Mesendoderm (in vitro differentiated cells): ENCODE measurements at regions not wholly inside any gene's neighbourhood (a gene's known extent, or its start where the extent isn't known, plus 50 kb on each side); places are given as distances from the start of the nearest gene placed in this dataset.

Experiments used
- DNase-seq: peaks from one replicate; pipeline ENCODE4 v3.0.0; 2013
- H2AK5ac ChIP-seq: 2 replicates; pipeline ENCODE4 v1.6.1; 2013; ENCODE audit warnings: low read length, inconsistent platforms
- H2BK120ac ChIP-seq: 2 replicates; pipeline ENCODE4 v1.6.1; 2013; ENCODE audit warnings: low read depth, mild to moderate bottlenecking, low read length, moderate library complexity, mixed read lengths
- H2BK15ac ChIP-seq: replicated peaks from 2 replicates; pipeline ENCODE4 v1.6.1; 2013; ENCODE audit warnings: low read depth, mild to moderate bottlenecking, moderate library complexity
- H2BK5ac ChIP-seq: 2 replicates; pipeline ENCODE4 v1.6.1; 2013; ENCODE audit warnings: low read length, inconsistent platforms
- H3K18ac ChIP-seq: 2 replicates; pipeline ENCODE4 v1.6.1; 2013; ENCODE audit warnings: mild to moderate bottlenecking, low read length, mixed read lengths
- H3K23ac ChIP-seq: one replicate; pipeline ENCODE4 v1.6.1; 2013; ENCODE audit warnings: low read length
- H3K27ac ChIP-seq: 2 replicates; pipeline ENCODE4 v1.5.1; 2013; ENCODE audit warnings: low read depth, mild to moderate bottlenecking, inconsistent platforms, low read length, moderate library complexity
- H3K27me3 ChIP-seq: 2 replicates; pipeline ENCODE4 v1.6.1; 2013; ENCODE audit warnings: low read length, control low read depth, mild to moderate bottlenecking, inconsistent platforms; ENCODE audit not compliant: insufficient read depth, poor library complexity
- H3K36me3 ChIP-seq: 2 replicates; pipeline ENCODE4 v1.6.1; 2013; ENCODE audit warnings: low read length, inconsistent platforms; ENCODE audit not compliant: control insufficient read depth, insufficient read depth
- H3K4ac ChIP-seq: one replicate; pipeline ENCODE4 v1.6.1; 2013; ENCODE audit warnings: low read depth, mild to moderate bottlenecking, low read length, moderate library complexity
- H3K4me1 ChIP-seq: 2 replicates; pipeline ENCODE4 v1.6.1; 2013; ENCODE audit warnings: low read depth, low read length, inconsistent platforms; ENCODE audit not compliant: control insufficient read depth
- H3K4me2 ChIP-seq: 2 replicates; pipeline ENCODE4 v1.6.1; 2013; ENCODE audit warnings: low read length
- H3K4me3 ChIP-seq: 2 replicates; pipeline ENCODE4 v1.5.1; 2013; ENCODE audit warnings: mild to moderate bottlenecking, low read length
- H3K56ac ChIP-seq: one replicate; pipeline ENCODE4 v1.6.1; 2013; ENCODE audit warnings: low read length
- H3K79me1 ChIP-seq: 2 replicates; pipeline ENCODE4 v1.6.1; 2013; ENCODE audit warnings: low read length, inconsistent platforms
- H3K79me2 ChIP-seq: 2 replicates; pipeline ENCODE4 v1.6.1; 2013; ENCODE audit warnings: mild to moderate bottlenecking, low read length; ENCODE audit not compliant: control insufficient read depth, insufficient read depth
- H3K9ac ChIP-seq: 2 replicates; pipeline ENCODE4 v1.6.1; 2013; ENCODE audit warnings: low read length, inconsistent platforms
- H4K5ac ChIP-seq: one replicate; pipeline ENCODE4 v1.6.1; 2013; ENCODE audit warnings: low read length
- H4K8ac ChIP-seq: one replicate; pipeline ENCODE4 v1.6.1; 2013; ENCODE audit warnings: low read depth, mild to moderate bottlenecking, control low read depth, low read length, moderate library complexity
- WGBS: extraction: QIAGEN DNeasy Blood & Tissue Kit; methylation state at CpG from one replicate; pipeline ENCODE4 v1.1.7; 2013; ENCODE audit warnings: low lambda C conversion rate, missing lambda C conversion rate; ENCODE audit not compliant: insufficient coverage; ENCODE audit errors: extremely low coverage; 5-methylcytosine and 5-hydroxymethylcytosine counted together

DNA sequence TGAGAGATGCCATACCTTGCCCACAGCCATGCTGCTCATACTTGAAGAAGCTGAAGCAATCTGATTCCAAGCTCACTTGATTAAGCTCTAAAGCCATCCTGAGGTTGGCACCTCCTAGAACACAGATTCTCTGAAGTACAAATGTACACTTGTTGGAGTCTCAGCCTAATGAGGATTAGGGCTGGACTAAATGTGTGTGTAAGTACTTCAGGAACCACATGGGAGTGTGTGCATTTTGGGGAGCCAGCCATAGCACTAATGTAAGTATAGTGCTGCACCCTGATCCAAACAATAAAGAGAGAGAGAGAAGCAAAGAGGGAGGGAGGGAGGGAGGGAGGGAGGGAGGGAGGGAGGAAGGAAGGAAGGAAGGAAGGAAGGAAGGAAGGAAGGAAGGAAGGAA lies 458.6 kb downstream of the MAFB start:
- no peak overlapping the region for H2AK5ac ChIP-seq
- H2BK120ac ChIP-seq = no peak overlapping the region
- no peak overlapping the region for H3K18ac ChIP-seq
- H3K9ac ChIP-seq = no peak overlapping the region
- no peaks in the 10 kb centered on the region for H3K36me3 ChIP-seq
- H3K79me1 ChIP-seq = no peaks in the 10 kb centered on the region
- no peak for DNase-seq
- H3K23ac ChIP-seq = no peak overlapping the region
- H4K5ac ChIP-seq = no peak overlapping the region
- H3K79me2 ChIP-seq = no peaks in the 10 kb centered on the region
- no peak overlapping the region for H2BK5ac ChIP-seq
- H2BK15ac ChIP-seq = no peak overlapping the region
- no peaks in the 10 kb centered on the region for H3K27me3 ChIP-seq
- no peak overlapping the region for H3K27ac ChIP-seq
- H3K4me1 ChIP-seq = no peaks in the 10 kb centered on the region
- H3K4ac ChIP-seq = no peak overlapping the region
- no peak overlapping the region for H3K4me3 ChIP-seq
- H3K4me2 ChIP-seq = no peak overlapping the region
- no peak overlapping the region for H4K8ac ChIP-seq
- no peak overlapping the region for H3K56ac ChIP-seq

DNA sequence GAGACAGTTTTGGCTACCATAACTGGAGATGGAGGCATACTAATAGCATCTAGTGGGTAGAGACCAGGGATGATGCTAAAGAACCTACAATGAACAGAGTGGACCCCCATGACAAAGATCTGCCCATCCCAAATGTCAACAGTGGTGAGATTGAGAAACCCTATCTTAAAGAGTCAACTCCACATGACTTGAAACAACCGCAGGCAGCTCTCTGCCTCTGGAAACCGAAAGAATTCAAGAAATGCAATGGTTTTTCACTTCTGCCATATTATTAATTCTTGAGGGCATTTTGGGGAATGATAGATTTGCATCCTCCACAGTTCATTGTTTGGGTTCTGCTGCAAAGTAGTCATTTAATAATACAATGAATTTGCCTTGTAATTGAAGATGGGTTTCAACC lies 463.4 kb downstream of the MAFB start:
- no CpG with 5 or more reads among the region's 2 CpGs for WGBS
- Histone ChIP-seq H3K79me1 (no peaks in the 10 kb centered on the region), H3K27ac (no peak overlapping the region), H4K8ac (no peak overlapping the region), H2BK5ac (no peak overlapping the region), H2BK120ac (no peak overlapping the region), H3K18ac (no peak overlapping the region), H3K4me2 (no peak overlapping the region), H3K4me3 (no peak overlapping the region), H3K56ac (no peak overlapping the region), H4K5ac (no peak overlapping the region), H3K23ac (no peak overlapping the region), H3K4ac (no peak overlapping the region), H3K79me2 (no peaks in the 10 kb centered on the region), H2BK15ac (no peak overlapping the region), H3K4me1 (no peaks in the 10 kb centered on the region), H3K27me3 (no peaks in the 10 kb centered on the region), H2AK5ac (no peak overlapping the region), H3K9ac (no peak overlapping the region), H3K36me3 (no peaks in the 10 kb centered on the region)
- no peak for DNase-seq

DNA sequence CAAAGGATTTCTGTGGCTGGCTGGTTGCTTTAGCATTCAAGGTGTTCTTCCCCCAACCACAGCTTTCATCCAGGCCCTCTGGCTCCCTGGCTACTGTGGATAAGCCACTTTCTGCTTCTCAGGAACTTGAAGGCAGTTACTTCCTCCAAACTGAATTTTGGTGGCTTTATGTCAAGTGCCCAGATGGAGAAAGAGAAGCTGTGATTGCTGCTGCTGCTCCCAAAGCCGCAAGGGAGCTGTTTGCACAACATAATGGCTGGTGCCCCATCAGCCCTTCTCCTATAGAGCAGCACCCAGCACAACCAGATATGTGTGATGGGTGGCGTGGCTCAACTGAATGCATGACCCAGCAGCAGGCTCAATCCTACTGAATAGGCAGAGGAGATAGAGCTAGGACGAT lies 465.2 kb downstream of the MAFB start:
- H3K27ac ChIP-seq = no peak overlapping the region
- no peak overlapping the region for H3K56ac ChIP-seq
- no peak overlapping the region for H2BK15ac ChIP-seq
- no peak overlapping the region for H3K4ac ChIP-seq
- H2AK5ac ChIP-seq = no peak overlapping the region
- H3K18ac ChIP-seq = no peak overlapping the region
- H4K8ac ChIP-seq = no peak overlapping the region
- H4K5ac ChIP-seq = no peak overlapping the region
- no peak overlapping the region for H3K9ac ChIP-seq
- H3K23ac ChIP-seq = no peak overlapping the region
- H3K27me3 ChIP-seq = no peaks in the 10 kb centered on the region
- H3K4me2 ChIP-seq = no peak overlapping the region
- H2BK5ac ChIP-seq = no peak overlapping the region
- no peaks in the 10 kb centered on the region for H3K79me2 ChIP-seq
- no peak overlapping the region for H3K4me3 ChIP-seq
- H2BK120ac ChIP-seq = no peak overlapping the region
- H3K79me1 ChIP-seq = no peaks in the 10 kb centered on the region
- no peaks in the 10 kb centered on the region for H3K4me1 ChIP-seq
- no peak for DNase-seq
- no CpG with 5 or more reads among the region's 3 CpGs for WGBS
- H3K36me3 ChIP-seq = no peaks in the 10 kb centered on the region

DNA sequence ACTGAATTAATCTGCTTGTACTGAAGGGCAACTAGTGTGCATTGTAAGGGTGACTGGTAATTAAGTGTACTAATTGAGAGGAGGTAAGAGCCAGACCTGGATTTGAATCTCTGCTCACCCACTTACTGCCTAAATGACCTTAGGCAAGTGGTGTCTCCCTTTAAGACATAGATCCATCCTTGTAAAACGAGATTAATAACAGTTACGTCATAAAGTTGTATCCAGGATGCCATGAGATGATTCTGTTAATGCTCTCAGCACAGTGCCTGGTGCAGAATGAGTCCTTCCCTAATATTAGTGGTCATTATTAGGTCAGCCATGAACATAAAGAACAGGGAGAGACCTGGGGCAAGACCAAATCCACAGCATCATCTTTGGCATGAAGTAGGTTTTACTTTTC lies 470.1 kb downstream of the MAFB start:
- no peak overlapping the region for H2BK5ac ChIP-seq
- H3K56ac ChIP-seq = no peak overlapping the region
- no peak overlapping the region for H2BK120ac ChIP-seq
- no peak overlapping the region for H4K5ac ChIP-seq
- H3K4me2 ChIP-seq = no peak overlapping the region
- H3K18ac ChIP-seq = no peak overlapping the region
- no peaks in the 10 kb centered on the region for H3K36me3 ChIP-seq
- H3K4ac ChIP-seq = no peak overlapping the region
- H3K27me3 ChIP-seq = no peaks in the 10 kb centered on the region
- no peak overlapping the region for H4K8ac ChIP-seq
- H3K9ac ChIP-seq = no peak overlapping the region
- no peaks in the 10 kb centered on the region for H3K79me1 ChIP-seq
- no peak overlapping the region for H3K4me3 ChIP-seq
- WGBS = no CpG with 5 or more reads among the region's 2 CpGs
- no peaks in the 10 kb centered on the region for H3K4me1 ChIP-seq
- H2AK5ac ChIP-seq = no peak overlapping the region
- no peak overlapping the region for H3K23ac ChIP-seq
- DNase-seq = no peak
- no peak overlapping the region for H2BK15ac ChIP-seq
- H3K79me2 ChIP-seq = no peaks in the 10 kb centered on the region
- H3K27ac ChIP-seq = no peak overlapping the region

DNA sequence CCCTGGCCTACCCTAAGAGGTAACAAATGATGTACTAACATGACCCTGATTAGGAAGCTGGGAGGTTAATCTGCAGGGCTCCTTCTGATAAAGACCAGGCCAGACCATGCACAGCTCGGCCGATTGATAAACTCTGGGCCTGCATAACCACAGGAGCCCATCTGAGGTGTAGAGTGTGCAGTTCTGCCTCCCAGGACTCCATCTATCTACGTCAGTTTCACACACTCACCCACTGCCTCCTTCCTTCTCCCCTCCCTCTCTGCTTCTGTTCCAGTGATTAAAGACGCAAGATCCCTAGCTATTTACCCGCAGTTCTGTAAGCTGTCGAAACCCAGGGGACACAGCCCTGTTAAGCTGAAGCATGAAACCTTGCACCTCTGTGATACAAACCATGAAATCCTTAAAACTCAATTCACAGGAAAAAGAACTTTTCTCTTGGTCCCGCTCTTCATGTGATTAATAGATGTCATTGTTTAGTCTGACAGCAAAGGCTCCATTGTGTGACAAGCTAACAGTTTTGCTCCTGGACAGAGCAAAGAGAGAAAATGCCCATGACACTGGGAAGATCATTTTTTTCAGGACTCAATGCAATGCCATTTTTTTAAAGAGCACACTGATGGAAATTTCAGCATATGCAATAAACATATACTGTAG lies 470.6 kb downstream of the MAFB start:
- peak; percentile 83 for DNase-seq
- no peak overlapping the region for H2BK120ac ChIP-seq
- no peak overlapping the region for H3K18ac ChIP-seq
- no peak overlapping the region for H3K27ac ChIP-seq
- H3K79me1 ChIP-seq = no peaks in the 10 kb centered on the region
- no peak overlapping the region for H3K4ac ChIP-seq
- no peak overlapping the region for H4K8ac ChIP-seq
- no peak overlapping the region for H3K4me3 ChIP-seq
- H3K79me2 ChIP-seq = no peaks in the 10 kb centered on the region
- H3K4me2 ChIP-seq = no peak overlapping the region
- no peak overlapping the region for H3K9ac ChIP-seq
- H4K5ac ChIP-seq = no peak overlapping the region
- WGBS = no CpG with 5 or more reads among the region's 7 CpGs
- no peak overlapping the region for H2AK5ac ChIP-seq
- H3K36me3 ChIP-seq = no peaks in the 10 kb centered on the region
- H3K4me1 ChIP-seq = no peaks in the 10 kb centered on the region
- H3K27me3 ChIP-seq = no peaks in the 10 kb centered on the region
- H3K23ac ChIP-seq = no peak overlapping the region
- H2BK15ac ChIP-seq = no peak overlapping the region
- no peak overlapping the region for H2BK5ac ChIP-seq
- no peak overlapping the region for H3K56ac ChIP-seq

DNA sequence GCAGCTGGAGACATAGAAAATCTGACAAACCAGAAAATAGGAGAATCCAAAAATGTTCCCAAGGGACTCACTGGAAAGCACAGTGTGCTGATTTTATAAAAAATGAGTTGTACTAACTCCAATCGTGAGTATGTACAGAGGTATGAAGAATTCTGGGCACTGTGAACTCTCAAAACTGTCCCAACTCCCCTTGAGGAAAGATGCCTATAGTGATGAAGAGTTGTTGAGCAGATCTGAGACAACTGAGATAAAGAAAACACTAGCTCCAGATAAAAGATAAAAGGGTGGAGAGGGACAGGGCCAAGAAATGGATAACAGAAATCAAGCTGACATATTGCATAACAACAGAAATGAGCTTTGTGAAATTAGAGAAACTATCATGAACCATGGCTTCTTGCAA lies 481.4 kb downstream of the MAFB start:
- H2BK120ac ChIP-seq = no peak overlapping the region
- no peak overlapping the region for H3K18ac ChIP-seq
- H2AK5ac ChIP-seq = no peak overlapping the region
- H4K5ac ChIP-seq = no peak overlapping the region
- H3K56ac ChIP-seq = no peak overlapping the region
- H4K8ac ChIP-seq = no peak overlapping the region
- H3K36me3 ChIP-seq = no peaks in the 10 kb centered on the region
- H3K27ac ChIP-seq = no peak overlapping the region
- H3K4me1 ChIP-seq = no peaks in the 10 kb centered on the region
- H3K23ac ChIP-seq = no peak overlapping the region
- no peak overlapping the region for H3K4ac ChIP-seq
- H3K4me2 ChIP-seq = no peak overlapping the region
- no peak overlapping the region for H2BK15ac ChIP-seq
- no peak overlapping the region for H3K4me3 ChIP-seq
- no peak for DNase-seq
- no peak overlapping the region for H3K9ac ChIP-seq
- H3K79me1 ChIP-seq = no peaks in the 10 kb centered on the region
- no peaks in the 10 kb centered on the region for H3K27me3 ChIP-seq
- H2BK5ac ChIP-seq = no peak overlapping the region
- no CpG with 5 or more reads among the region's 1 CpG for WGBS
- no peaks in the 10 kb centered on the region for H3K79me2 ChIP-seq
